Smooth muscle cell (in vitro differentiated cells): ENCODE measurements at regions not wholly inside any gene's neighbourhood (a gene's known extent, or its start where the extent isn't known, plus 50 kb on each side); places are given as distances from the start of the nearest gene placed in this dataset.

ENCODE experiments used
- DNase-seq: peaks from one replicate; lab custom pipeline; 2025; ENCODE audit not compliant: unreplicated experiment; lab: John Stamatoyannopoulos, UW
- H2AFZ ChIP-seq: fragments of 200-600 bp; sonication (generic); 2 replicates; pipeline ENCODE4 v1.6.0; 2016; ENCODE audit warnings: antibody characterized with exemption, low read depth, mild to moderate bottlenecking
- H3F3A ChIP-seq: fragments of 200-600 bp; sonication (generic); 2 replicates; pipeline ENCODE4 v1.6.0; 2017; ENCODE audit warnings: antibody characterized with exemption, low read depth
- H3K27ac ChIP-seq: fragments of 200-600 bp; sonication (generic); 2 replicates; pipeline ENCODE4 v1.5.1; 2016; ENCODE audit warnings: low read depth, mild to moderate bottlenecking
- H3K27me3 ChIP-seq: fragments of 200-600 bp; sonication (generic); 2 replicates; pipeline ENCODE4 v1.6.1; 2016; ENCODE audit warnings: low read depth, mild to moderate bottlenecking
- H3K36me3 ChIP-seq: fragments of 200-600 bp; sonication (generic); 2 replicates; pipeline ENCODE4 v1.5.1; 2016; ENCODE audit warnings: low read depth
- H3K4me1 ChIP-seq: fragments of 200-600 bp; sonication (generic); 2 replicates; pipeline ENCODE4 v1.5.1; 2016; ENCODE audit warnings: low read depth
- H3K4me2 ChIP-seq: fragments of 200-600 bp; sonication (generic); 2 replicates; pipeline ENCODE4 v1.6.0; 2016; ENCODE audit warnings: mild to moderate bottlenecking
- H3K4me3 ChIP-seq: fragments of 200-600 bp; sonication (generic); 2 replicates; pipeline ENCODE4 v1.5.1; 2016; ENCODE audit warnings: mild to moderate bottlenecking
- H3K79me2 ChIP-seq: fragments of 200-600 bp; sonication (generic); 2 replicates; pipeline ENCODE4 v1.6.0; 2016; ENCODE audit warnings: low read depth, mild to moderate bottlenecking
- H3K9ac ChIP-seq: fragments of 200-600 bp; sonication (generic); 2 replicates; pipeline ENCODE4 v1.6.0; 2016; ENCODE audit warnings: low read depth
- H3K9me3 ChIP-seq: fragments of 200-600 bp; sonication (generic); replicated peaks from 2 replicates; pipeline ENCODE4 v1.5.1; 2016; ENCODE audit warnings: low read depth
- H4K20me1 ChIP-seq: fragments of 200-600 bp; sonication (generic); 2 replicates; pipeline ENCODE4 v1.6.0; 2016; ENCODE audit warnings: low read depth
- WGBS: methylation state at CpG from one replicate; pipeline ENCODE4 v1.1.7; 2016; ENCODE audit warnings: low lambda C conversion rate; 5-methylcytosine and 5-hydroxymethylcytosine counted together
- TF ChIP-seq, protein P1 (sequence below): fragments of 200-600 bp; sonication (generic); IDR thresholded peaks from 2 replicates; pipeline ENCODE4 v1.5.1; 2017; ENCODE audit warnings: borderline replicate concordance, mild to moderate bottlenecking, antibody characterized with exemption; ENCODE audit not compliant: insufficient read depth, poor library complexity, severe bottlenecking

DNA sequence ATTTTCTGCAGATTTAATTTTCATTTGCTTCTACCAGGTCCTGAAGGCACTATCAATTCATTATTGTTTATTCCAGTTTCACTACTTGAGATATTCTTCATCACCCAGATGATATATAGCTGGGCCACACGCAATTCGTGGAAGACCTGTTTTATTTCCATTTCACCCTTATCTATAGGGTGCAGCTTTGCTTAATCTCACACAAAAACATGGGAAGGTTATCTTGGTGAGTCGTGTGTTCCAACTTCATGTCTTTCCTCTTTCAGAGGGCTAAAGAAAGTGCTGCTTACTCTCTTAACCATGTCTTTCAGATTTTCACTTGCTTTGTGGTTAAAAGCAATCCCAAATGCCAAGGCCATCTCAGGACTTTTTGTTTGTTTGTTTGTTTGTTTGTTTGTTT lies 194.0 kb downstream of the SOD2 start:
- 54% methylated on average over 3 of the region's 3 CpGs for WGBS

DNA sequence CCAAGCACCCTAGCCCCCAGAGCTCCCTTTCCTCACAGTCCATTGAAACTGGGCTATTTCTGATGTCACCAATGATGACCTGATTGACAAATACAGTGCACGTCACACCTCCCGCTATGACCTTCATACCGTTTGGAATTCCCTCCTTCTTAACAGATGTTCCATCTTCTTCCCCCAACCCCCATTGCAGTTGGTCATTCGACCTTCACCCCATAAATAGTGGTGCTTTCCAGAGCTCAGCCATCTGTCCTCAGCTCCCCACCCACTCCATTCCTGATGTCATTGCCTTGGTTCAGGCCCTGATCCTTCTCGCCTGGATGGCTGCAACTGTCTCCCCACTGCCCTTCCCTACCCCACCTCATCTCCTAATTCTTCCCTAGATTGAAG lies 198.5 kb downstream of the SOD2 start:
- no peaks in the 10 kb centered on the region for H3K79me2 ChIP-seq
- no peak for DNase-seq
- no peaks in the 10 kb centered on the region for H3K9me3 ChIP-seq
- WGBS: 85% methylated on average over 5 of the region's 5 CpGs
- no peaks in the 10 kb centered on the region for H4K20me1 ChIP-seq
- H3K9ac ChIP-seq: no peak overlapping the region
- no peak overlapping the region for H3K27ac ChIP-seq
- no peak overlapping the region for H3K4me2 ChIP-seq
- H3K4me3 ChIP-seq: no peak overlapping the region
- TF ChIP-seq, protein P1, sequence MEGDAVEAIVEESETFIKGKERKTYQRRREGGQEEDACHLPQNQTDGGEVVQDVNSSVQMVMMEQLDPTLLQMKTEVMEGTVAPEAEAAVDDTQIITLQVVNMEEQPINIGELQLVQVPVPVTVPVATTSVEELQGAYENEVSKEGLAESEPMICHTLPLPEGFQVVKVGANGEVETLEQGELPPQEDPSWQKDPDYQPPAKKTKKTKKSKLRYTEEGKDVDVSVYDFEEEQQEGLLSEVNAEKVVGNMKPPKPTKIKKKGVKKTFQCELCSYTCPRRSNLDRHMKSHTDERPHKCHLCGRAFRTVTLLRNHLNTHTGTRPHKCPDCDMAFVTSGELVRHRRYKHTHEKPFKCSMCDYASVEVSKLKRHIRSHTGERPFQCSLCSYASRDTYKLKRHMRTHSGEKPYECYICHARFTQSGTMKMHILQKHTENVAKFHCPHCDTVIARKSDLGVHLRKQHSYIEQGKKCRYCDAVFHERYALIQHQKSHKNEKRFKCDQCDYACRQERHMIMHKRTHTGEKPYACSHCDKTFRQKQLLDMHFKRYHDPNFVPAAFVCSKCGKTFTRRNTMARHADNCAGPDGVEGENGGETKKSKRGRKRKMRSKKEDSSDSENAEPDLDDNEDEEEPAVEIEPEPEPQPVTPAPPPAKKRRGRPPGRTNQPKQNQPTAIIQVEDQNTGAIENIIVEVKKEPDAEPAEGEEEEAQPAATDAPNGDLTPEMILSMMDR: no peak
- peaks cover 6% of the 10 kb centered on the region for H3K36me3 ChIP-seq
- no peaks in the 10 kb centered on the region for H3F3A ChIP-seq
- H3K27me3 ChIP-seq: no peaks in the 10 kb centered on the region
- H2AFZ ChIP-seq: no peak overlapping the region
- H3K4me1 ChIP-seq: no peaks in the 10 kb centered on the region

More for the DNA sequence above, 194.0 kb downstream of the SOD2 start:
- Histone ChIP-seq H3K9ac (no peak overlapping the region), H4K20me1 (no peaks in the 10 kb centered on the region), H3K9me3 (no peaks in the 10 kb centered on the region), H3K79me2 (no peaks in the 10 kb centered on the region), H3K4me3 (no peak overlapping the region), H2AFZ (no peak overlapping the region), H3K27me3 (no peaks in the 10 kb centered on the region), H3F3A (no peaks in the 10 kb centered on the region), H3K4me1 (no peaks in the 10 kb centered on the region), H3K27ac (no peak overlapping the region), H3K4me2 (no peak overlapping the region), H3K36me3 (peaks cover 6% of the 10 kb centered on the region)
- no peak for DNase-seq
- TF ChIP-seq, protein P1: no peak

DNA sequence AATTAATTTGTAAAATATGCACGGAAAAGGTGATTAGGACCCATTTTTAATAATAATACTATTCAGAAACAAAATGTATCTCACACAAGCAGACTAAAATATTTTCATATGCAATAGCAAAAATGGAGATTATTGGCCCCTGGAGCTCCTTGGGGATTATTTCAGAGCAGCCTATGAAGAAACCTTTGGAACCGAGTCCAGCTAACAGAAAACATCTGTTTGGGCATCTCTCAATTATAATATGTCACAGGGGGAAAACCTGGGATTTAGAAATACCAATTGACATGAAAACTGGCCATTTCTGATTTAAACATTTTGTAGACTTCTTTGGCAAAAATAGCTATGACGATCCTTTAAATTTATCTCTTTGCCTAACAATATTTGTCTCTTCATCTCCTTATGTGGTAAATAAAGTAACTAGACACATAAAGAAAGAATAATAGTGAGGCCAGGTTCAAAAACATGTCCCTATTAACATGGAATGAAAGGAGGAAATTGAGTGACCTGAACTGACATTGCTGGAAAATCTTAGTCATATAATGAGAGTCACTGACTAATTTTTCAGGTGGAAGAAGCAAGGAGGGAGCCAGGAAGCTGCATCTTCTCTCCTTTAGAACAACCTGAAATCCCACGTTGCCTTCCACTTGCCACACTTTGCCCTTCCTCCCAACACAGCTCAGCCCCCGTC lies 199.0 kb downstream of the SOD2 start:
- no peaks in the 10 kb centered on the region for H3K79me2 ChIP-seq
- no peaks in the 10 kb centered on the region for H3K27me3 ChIP-seq
- no peak overlapping the region for H2AFZ ChIP-seq
- no peaks in the 10 kb centered on the region for H3F3A ChIP-seq
- WGBS: 82% methylated on average over 5 of the region's 5 CpGs
- no peak overlapping the region for H3K4me2 ChIP-seq
- H3K4me1 ChIP-seq: no peaks in the 10 kb centered on the region
- no peaks in the 10 kb centered on the region for H3K9me3 ChIP-seq
- no peak overlapping the region for H3K4me3 ChIP-seq
- no peak for DNase-seq
- no peak overlapping the region for H3K9ac ChIP-seq
- H4K20me1 ChIP-seq: no peaks in the 10 kb centered on the region
- TF ChIP-seq, protein P1: no peak
- H3K36me3 ChIP-seq: peaks cover 6% of the 10 kb centered on the region
- H3K27ac ChIP-seq: no peak overlapping the region
